B cell (primary cell): ENCODE measurements at regions not wholly inside any gene's neighbourhood (a gene's known extent, or its start where the extent isn't known, plus 50 kb on each side); places are given as distances from the start of the nearest gene placed in this dataset.

ENCODE experiments used
- ATAC-seq: fragments of 200-7000 bp; cut with Tn5 transposase; one replicate; pipeline ENCODE4 v1.10.0; 2021; ENCODE audit warnings: low read depth, mild to moderate bottlenecking, moderate number of reproducible peaks, moderate library complexity
- CTCF ChIA-PET: fragments of 350-600 bp; sonication (Branson Sonifier 250); formaldehyde crosslinking; loops from one replicate; lab custom pipeline; 2021; ENCODE audit warnings: antibody characterized with exemption, inconsistent platforms; lab: Charles Lee
- POLR2A ChIA-PET: fragments of 350-600 bp; sonication (Branson Sonifier 250); formaldehyde crosslinking; loops from one replicate; lab custom pipeline; 2021; ENCODE audit warnings: antibody characterized with exemption; lab: Charles Lee
- DNase-seq: peaks from one replicate; pipeline ENCODE4 v3.0.0; 2013
- H2AFZ ChIP-seq: 2 replicates; pipeline ENCODE4 v1.6.1; 2012; ENCODE audit warnings: mild to moderate bottlenecking, low read depth, low read length; ENCODE audit not compliant: insufficient read depth, poor library complexity, severe bottlenecking
- H3K27ac ChIP-seq, 2 donors: 1 replicate in 1 of 2; 2 replicates in 1 of 2; pipeline ENCODE4 v1.5.1; 2012 to 2013; ENCODE audit warnings: low read length in 2 of 2, mild to moderate bottlenecking in 2 of 2, moderate library complexity in 1 of 2
- H3K27me3 ChIP-seq, 4 experiments: fragments of 200-600 bp in 1 of 4; sonication (generic) in 1 of 4; replicated peaks in 1 of 4; 1 replicate in 2 of 4; 2 replicates in 2 of 4; pipeline versions ENCODE4 v1.6.1 to v1.7.0; 2013 to 2016; ENCODE audit warnings: low read length in 3 of 4, mild to moderate bottlenecking in 2 of 4, mixed read lengths in 1 of 4, moderate library complexity in 1 of 4; ENCODE audit not compliant: insufficient read depth in 4 of 4, control insufficient read depth in 3 of 4; ENCODE audit errors: control extremely low read depth in 1 of 4
- H3K36me3 ChIP-seq, 2 experiments: replicated peaks in 1 of 2; 1 replicate in 1 of 2; 2 replicates in 1 of 2; pipeline versions ENCODE4 v1.6.1 to v1.7.1; 2013; ENCODE audit warnings: low read length in 1 of 2; ENCODE audit not compliant: insufficient read depth in 2 of 2, control insufficient read depth in 1 of 2; ENCODE audit errors: control extremely low read depth in 1 of 2, extremely low read depth in 1 of 2
- H3K4me1 ChIP-seq, 2 donors: fragments of 200-600 bp in 1 of 2; sonication (generic) in 1 of 2; 1 replicate in 1 of 2; 2 replicates in 1 of 2; pipeline versions ENCODE4 v1.5.1 to v1.6.1; 2013 to 2017; ENCODE audit warnings: low read length in 2 of 2; ENCODE audit not compliant: control insufficient read depth in 2 of 2, insufficient read depth in 2 of 2
- H3K4me2 ChIP-seq: replicated peaks from 2 replicates; pipeline ENCODE3; 2012; ENCODE audit warnings: mild to moderate bottlenecking, low read depth, low read length; ENCODE audit not compliant: poor library complexity, severe bottlenecking
- H3K4me3 ChIP-seq, 5 experiments: fragments of 200-600 bp in 1 of 5; sonication (generic) in 1 of 5; 1 replicate in 3 of 5; 2 replicates in 2 of 5; pipeline versions ENCODE4 v1.5.1 to v1.7.0; 2011 to 2016; ENCODE audit warnings: low read length in 4 of 5, mild to moderate bottlenecking in 4 of 5, low read depth in 2 of 5, control low read depth in 1 of 5, moderate library complexity in 1 of 5; ENCODE audit not compliant: insufficient read depth in 1 of 5; ENCODE audit errors: control extremely low read depth in 1 of 5, extremely low read depth in 1 of 5
- H3K79me2 ChIP-seq: fragments of 200-600 bp; sonication (generic); one replicate; pipeline ENCODE4 v1.6.0; 2016; ENCODE audit warnings: low read length; ENCODE audit not compliant: control insufficient read depth, insufficient read depth
- H3K9ac ChIP-seq: fragments of 200-600 bp; sonication (generic); 2 replicates; pipeline ENCODE4 v1.6.1; 2017; ENCODE audit warnings: mild to moderate bottlenecking, low read length, moderate library complexity
- H3K9me3 ChIP-seq, 3 donors: one replicate each; pipeline versions ENCODE4 v1.6.1 to v1.7.1; 2013; ENCODE audit warnings: low read length in 2 of 3; ENCODE audit not compliant: control insufficient read depth in 2 of 3, insufficient read depth in 1 of 3; ENCODE audit errors: control extremely low read depth in 1 of 3
- H4K20me1 ChIP-seq: 2 replicates; pipeline ENCODE4 v1.6.0; 2012; ENCODE audit warnings: mild to moderate bottlenecking, low read length; ENCODE audit not compliant: insufficient read depth, control insufficient read depth, poor library complexity, severe bottlenecking
- H3K27ac Mint-ChIP-seq: one replicate; pipeline ENCODE4 v1.8.0; 2021; ENCODE audit warnings: mixed read lengths
- H3K27me3 Mint-ChIP-seq: one replicate; pipeline ENCODE4 v1.8.0; 2021; ENCODE audit warnings: mixed read lengths
- H3K4me1 Mint-ChIP-seq: one replicate; pipeline ENCODE4 v1.8.0; 2021; ENCODE audit warnings: mixed read lengths
- H3K4me3 Mint-ChIP-seq: one replicate; pipeline ENCODE4 v1.8.0; 2021; ENCODE audit warnings: mixed read lengths
- H3K9me3 Mint-ChIP-seq: one replicate; pipeline ENCODE4 v1.8.0; 2022; ENCODE audit warnings: mixed read lengths; ENCODE audit not compliant: insufficient read depth
- CTCF ChIP-seq: fragments of 200-600 bp; IDR thresholded peaks from one replicate; pipeline ENCODE4 v1.8.0; 2022; ENCODE audit warnings: antibody characterized with exemption, mild to moderate bottlenecking
- EZH2 ChIP-seq: IDR thresholded peaks from 2 replicates; pipeline ENCODE4 v1.6.1; 2012; ENCODE audit warnings: borderline replicate concordance, low read depth, mild to moderate bottlenecking, moderate library complexity, low read length; ENCODE audit not compliant: insufficient read depth, poor library complexity, severe bottlenecking
- WGBS: methylation state at CpG from one replicate; pipeline ENCODE4 v1.1.5; 2013; ENCODE audit warnings: missing lambda C conversion rate; ENCODE audit not compliant: insufficient coverage; 5-methylcytosine and 5-hydroxymethylcytosine counted together
- intact Hi-C: fragments of 100-400 bp; cut with micrococcal nuclease; formaldehyde crosslinking; loops from one replicate; pipeline ENCODE4 v1.10.0; 2022

- ATAC-seq (no peak), DNase-seq (no peak)
- no peak overlapping the region for H3K4me3 ChIP-seq
- intact Hi-C loops: no loop called here
- H3K4me1 ChIP-seq: no peaks in the 10 kb centered on the region
- no peak overlapping the region for H2AFZ ChIP-seq
- no peak overlapping the region for H3K27ac ChIP-seq
- TF ChIP-seq EZH2 (no peak), CTCF (no peak)
- no peaks in the 10 kb centered on the region for H3K4me1 Mint-ChIP-seq
- H3K4me3 Mint-ChIP-seq: no peak overlapping the region
- no peaks in the 10 kb centered on the region for H3K9me3 Mint-ChIP-seq
- no peaks in the 10 kb centered on the region for H4K20me1 ChIP-seq
- H3K27ac Mint-ChIP-seq: no peak overlapping the region
- 86% methylated on average over 10 of the region's 10 CpGs for WGBS
- no peaks in the 10 kb centered on the region for H3K79me2 ChIP-seq
- H3K27me3 Mint-ChIP-seq: peaks cover 4% of the 10 kb centered on the region
- H3K27me3 ChIP-seq: no peaks in the 10 kb centered on the region
- H3K4me2 ChIP-seq: no peak overlapping the region
- ChIA-PET CTCF (no interaction called here), POLR2A (no interaction called here)
- H3K9me3 ChIP-seq: peaks cover 0 to 8% (median 0%) of the 10 kb centered on the region in 3 donors
- H3K36me3 ChIP-seq: no peaks in the 10 kb centered on the region
- H3K9ac ChIP-seq: no peak overlapping the region
Observed at GRCh38 chr5:172575816-172576545, 65.1 kb upstream of the NEURL1B start.

- 83% methylated on average over 8 of the region's 8 CpGs for WGBS
- Mint-ChIP-seq H3K4me1 (no peaks in the 10 kb centered on the region), H3K4me3 (no peak overlapping the region), H3K27me3 (peaks cover 4% of the 10 kb centered on the region), H3K27ac (no peak overlapping the region), H3K9me3 (no peaks in the 10 kb centered on the region)
- no peak overlapping the region for H2AFZ ChIP-seq
- ATAC-seq (no peak), DNase-seq (no peak)
- H3K4me1 ChIP-seq: no peaks in the 10 kb centered on the region
- no peaks in the 10 kb centered on the region for H3K27me3 ChIP-seq
- no peak overlapping the region for H3K9ac ChIP-seq
- H3K27ac ChIP-seq: no peak overlapping the region
- POLR2A ChIA-PET: no interaction called here
- TF ChIP-seq CTCF (no peak), EZH2 (no peak)
- no peaks in the 10 kb centered on the region for H3K36me3 ChIP-seq
- no peak overlapping the region for H3K4me2 ChIP-seq
- peaks cover 0 to 8% (median 0%) of the 10 kb centered on the region in 3 donors for H3K9me3 ChIP-seq
- no peaks in the 10 kb centered on the region for H3K79me2 ChIP-seq
- no peak overlapping the region for H3K4me3 ChIP-seq
- no peaks in the 10 kb centered on the region for H4K20me1 ChIP-seq
- intact Hi-C loops: no loop called here
- CTCF ChIA-PET: no interaction called here
Observed at GRCh38 chr5:172575416-172575815, 65.6 kb upstream of the NEURL1B start.
